ENCODE measurements at regions not wholly inside any gene's neighbourhood (a gene's known extent, or its start where the extent isn't known, plus 50 kb on each side); places are given as distances from the start of the nearest gene placed in this dataset.

DNA sequence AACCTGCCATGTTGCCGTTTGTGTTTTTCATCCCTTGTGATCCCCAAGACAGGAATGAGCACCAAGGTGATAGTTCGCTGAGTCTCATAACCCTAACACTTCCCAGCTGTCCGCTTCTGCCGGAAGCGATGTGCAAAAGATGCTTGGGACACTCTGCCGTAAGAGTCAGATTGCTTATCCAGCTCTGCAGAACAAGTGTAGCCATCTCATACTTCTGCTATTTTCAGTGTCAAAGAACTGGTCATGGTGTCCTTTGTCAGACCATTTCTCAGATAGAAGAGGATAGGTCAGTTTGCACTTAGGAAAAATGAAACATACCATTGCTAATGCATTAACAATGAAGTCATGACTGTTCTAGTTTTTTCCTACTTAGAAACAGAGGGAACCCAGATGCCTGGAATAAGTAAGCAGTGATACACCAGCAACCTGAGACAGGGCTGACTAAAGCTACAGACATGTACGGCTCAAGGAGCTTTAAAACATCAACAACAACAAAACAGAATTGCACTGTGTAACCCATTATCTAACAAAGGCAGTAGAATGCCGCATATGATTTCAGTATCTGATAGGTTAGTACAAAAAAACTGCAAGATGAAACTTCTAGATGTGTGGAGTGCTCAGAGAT, 134.0 kb upstream of the IL12A start:
- H3K4me3 ChIP-seq (ENCODE audit: insufficient read depth, low read length, poor library complexity, severe bottlenecking) = no peak overlapping the region
- no peaks in the 10 kb centered on the region for H3K27me3 ChIP-seq (ENCODE audit: low read length)
- no peak overlapping the region for H3K4me2 ChIP-seq (ENCODE audit: low read depth, low read length, poor library complexity, severe bottlenecking)
- H4K20me1 ChIP-seq (ENCODE audit: low read depth, low read length) = no peaks in the 10 kb centered on the region
- H2AFZ ChIP-seq (ENCODE audit: low read depth, low read length, severe bottlenecking) = no peak overlapping the region
- no peak overlapping the region for H3K9ac ChIP-seq (ENCODE audit: low read length)
- no peaks in the 10 kb centered on the region for H3K36me3 ChIP-seq (ENCODE audit: low read length)
- no peaks in the 10 kb centered on the region for H3K9me2 ChIP-seq (replicated peaks; ENCODE audit: insufficient read depth, low read length)
- no peaks in the 10 kb centered on the region for H3K9me3 ChIP-seq (ENCODE audit: insufficient read depth, low read length)
- no peak overlapping the region for H3K27ac ChIP-seq (ENCODE audit: low read depth, low read length)
- no peaks in the 10 kb centered on the region for H3K79me2 ChIP-seq (ENCODE audit: insufficient read depth, low read length)
- no peak for TF ChIP-seq CTCF (IDR thresholded peaks at IDR 0.05; ENCODE audit: insufficient read depth, low read length, poor library complexity, severe bottlenecking)
- TF ChIP-seq EZH2phosphoT487 (conservative IDR thresholded peaks at IDR 0.05; ENCODE audit: low read length) = no peak
- H3F3A ChIP-seq (ENCODE audit: insufficient read depth) = no peaks in the 10 kb centered on the region

DNA sequence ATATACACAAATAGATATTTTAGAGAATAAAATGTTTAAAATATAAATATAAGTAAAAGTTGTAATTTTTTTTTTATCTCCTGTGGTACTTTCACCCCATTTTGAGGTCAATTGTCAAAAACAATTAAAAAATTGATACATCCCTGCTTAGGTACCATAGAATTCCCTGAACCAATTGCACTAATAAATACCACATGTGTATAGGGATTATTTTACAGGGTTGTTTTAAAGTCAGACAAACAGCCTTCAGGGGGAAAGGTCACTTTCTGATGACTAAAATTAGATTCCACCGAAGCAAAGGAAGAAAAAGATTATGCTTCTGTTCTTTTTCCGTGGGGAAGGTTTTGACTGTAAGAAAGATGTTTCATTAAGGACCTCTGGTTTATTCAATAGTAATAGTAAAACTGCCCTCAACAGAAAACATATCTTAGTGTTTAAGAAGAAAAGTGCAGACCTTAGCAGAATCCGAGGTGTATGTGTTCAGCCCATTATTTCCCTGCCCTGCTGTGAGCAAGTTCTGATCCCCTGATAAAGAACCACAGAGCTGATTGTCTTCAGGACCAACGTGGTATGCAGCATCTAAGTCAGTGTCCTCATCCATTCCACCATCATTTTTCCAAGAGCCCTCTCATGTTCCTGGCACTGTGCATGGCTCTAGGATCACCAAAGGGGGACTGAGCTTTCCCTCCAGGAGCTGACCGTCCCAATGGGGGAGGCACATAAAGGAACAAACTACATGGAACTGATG, 132.9 kb upstream of the IL12A start:
- H3K9me3 ChIP-seq (ENCODE audit: insufficient read depth, low read length) = no peaks in the 10 kb centered on the region
- no peak overlapping the region for H3K4me3 ChIP-seq (ENCODE audit: insufficient read depth, low read length, poor library complexity, severe bottlenecking)
- no peaks in the 10 kb centered on the region for H3F3A ChIP-seq (ENCODE audit: insufficient read depth)
- H3K36me3 ChIP-seq (ENCODE audit: low read length) = no peaks in the 10 kb centered on the region
- TF ChIP-seq EZH2phosphoT487 (conservative IDR thresholded peaks at IDR 0.05; ENCODE audit: low read length) (no peak), CTCF (IDR thresholded peaks at IDR 0.05; ENCODE audit: insufficient read depth, low read length, poor library complexity, severe bottlenecking) (no peak)
- no peak overlapping the region for H3K9ac ChIP-seq (ENCODE audit: low read length)
- no peaks in the 10 kb centered on the region for H3K27me3 ChIP-seq (ENCODE audit: low read length)
- H3K4me2 ChIP-seq (ENCODE audit: low read depth, low read length, poor library complexity, severe bottlenecking) = no peak overlapping the region
- no peak overlapping the region for H2AFZ ChIP-seq (ENCODE audit: low read depth, low read length, severe bottlenecking)
- no peaks in the 10 kb centered on the region for H3K79me2 ChIP-seq (ENCODE audit: insufficient read depth, low read length)
- no peak overlapping the region for H3K27ac ChIP-seq (ENCODE audit: low read depth, low read length)
- no peaks in the 10 kb centered on the region for H3K9me2 ChIP-seq (replicated peaks; ENCODE audit: insufficient read depth, low read length)
- no peaks in the 10 kb centered on the region for H4K20me1 ChIP-seq (ENCODE audit: low read depth, low read length)

DNA sequence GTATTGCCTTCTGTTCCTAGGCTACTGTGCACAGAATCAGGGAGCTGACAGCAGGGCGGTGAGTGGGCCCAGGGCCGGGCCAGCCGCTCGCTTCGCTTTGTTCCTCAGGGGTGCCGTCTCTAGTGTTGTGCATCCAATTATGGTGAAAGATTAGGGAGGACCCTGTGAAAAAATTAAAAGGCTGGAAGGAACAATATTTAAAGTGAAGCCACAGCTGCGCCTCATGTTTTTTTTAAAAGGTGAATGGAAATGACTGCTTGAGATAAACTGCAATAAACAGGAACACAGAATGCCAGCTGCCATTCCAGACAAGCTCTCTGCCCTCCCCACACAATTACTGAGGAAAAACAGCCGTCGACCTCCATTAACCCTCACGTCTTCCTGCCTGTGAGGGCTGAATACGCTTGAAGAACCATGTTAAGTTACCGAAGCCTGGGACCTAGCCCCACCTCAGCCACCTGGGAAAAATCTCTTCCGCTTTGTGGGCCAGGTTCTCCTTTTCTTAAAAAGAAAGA, 132.0 kb upstream of the IL12A start:
- H3K27me3 ChIP-seq (ENCODE audit: low read length) = no peaks in the 10 kb centered on the region
- no peak overlapping the region for H2AFZ ChIP-seq (ENCODE audit: low read depth, low read length, severe bottlenecking)
- no peaks in the 10 kb centered on the region for H3K79me2 ChIP-seq (ENCODE audit: insufficient read depth, low read length)
- no peak overlapping the region for H3K4me3 ChIP-seq (ENCODE audit: insufficient read depth, low read length, poor library complexity, severe bottlenecking)
- H3K9me2 ChIP-seq (replicated peaks; ENCODE audit: insufficient read depth, low read length) = no peaks in the 10 kb centered on the region
- no peak overlapping the region for H3K27ac ChIP-seq (ENCODE audit: low read depth, low read length)
- no peak for TF ChIP-seq CTCF (IDR thresholded peaks at IDR 0.05; ENCODE audit: insufficient read depth, low read length, poor library complexity, severe bottlenecking)
- TF ChIP-seq EZH2phosphoT487 (conservative IDR thresholded peaks at IDR 0.05; ENCODE audit: low read length) = no peak
- H3F3A ChIP-seq (ENCODE audit: insufficient read depth) = no peaks in the 10 kb centered on the region
- no peaks in the 10 kb centered on the region for H3K36me3 ChIP-seq (ENCODE audit: low read length)
- H4K20me1 ChIP-seq (ENCODE audit: low read depth, low read length) = no peaks in the 10 kb centered on the region
- no peaks in the 10 kb centered on the region for H3K9me3 ChIP-seq (ENCODE audit: insufficient read depth, low read length)
- H3K4me2 ChIP-seq (ENCODE audit: low read depth, low read length, poor library complexity, severe bottlenecking) = no peak overlapping the region
- no peak overlapping the region for H3K9ac ChIP-seq (ENCODE audit: low read length)

All from SU-DHL-6 (cell line).